ENCODE measurements at regions not wholly inside any gene's neighbourhood (a gene's known extent, or its start where the extent isn't known, plus 50 kb on each side); places are given as distances from the start of the nearest gene placed in this dataset.

- intact Hi-C loops (cut with DNase I; ENCODE audit: low total_unique reads), result loop anchor here (10.0 kb wide), 1 partner anchor 505 kb away; no protein-coding TSS in a partner anchor
- Histone ChIP-seq H3K36me3 (no peaks in the 10 kb centered on the region), H3K9me3 (no peaks in the 10 kb centered on the region), H3K4me1 (peaks cover 8 to 39% (median 29%) of the 10 kb centered on the region in 4 donors), H3K27me3 (no peaks in the 10 kb centered on the region), H3K4me3 (no peak overlapping the region), H3K27ac (peak overlapping the region; percentile 44 to 73 (median 70))
- WGBS, 2 donors (ENCODE audit: low coverage in 1 of 2), result 48% methylated on average over 5 of the region's 5 CpGs; no CpG with 5 or more reads in 1 of the 2 donors
- peak; percentile 79 for DNase-seq
- in situ Hi-C loops (cut with MboI; ENCODE audit: low pct_ligation_motif_present in 1 of 4, low pct_unique_long_range_greater_than_20kb in 1 of 4, low sequenced_read_pairs in 3 of 4), result loop anchor here in 3 of 4 donors (10.0 kb wide), 3 partner anchors 145 to 505 kb away; no protein-coding TSS in a partner anchor
- TF ChIP-seq EP300 (IDR thresholded peaks at IDR 0.05; ENCODE audit: low read depth), result peak; percentile 74
- peak in 2 of 5 experiments; percentile 22 to 50 for TF ChIP-seq CTCF (IDR thresholded peaks at IDR 0.05)
- peak in 1 of 3 donors; percentile 47 for TF ChIP-seq POLR2AphosphoS5 (IDR thresholded peaks at IDR 0.05)
- no peak for TF ChIP-seq POLR2A (IDR thresholded peaks at IDR 0.05)
These were observed 187.1 kb upstream of the HAAO start for GRCh38 chr2:42979416-42979869.

- H3K27me3 ChIP-seq, result no peaks in the 10 kb centered on the region
- H3K4me1 ChIP-seq, result peaks cover 9 to 44% (median 33%) of the 10 kb centered on the region in 4 donors
- H3K36me3 ChIP-seq, result no peaks in the 10 kb centered on the region
- no peaks in the 10 kb centered on the region for H3K9me3 ChIP-seq
- intact Hi-C loops (cut with DNase I; ENCODE audit: low total_unique reads) (loop anchor here (10.0 kb wide), 1 partner anchor 506 kb away; no protein-coding TSS in a partner anchor), in situ Hi-C loops (cut with MboI; ENCODE audit: low pct_ligation_motif_present in 1 of 4, low pct_unique_long_range_greater_than_20kb in 1 of 4, low sequenced_read_pairs in 3 of 4) (loop anchor here in 3 of 4 donors (10.0 kb wide), 3 partner anchors 146 to 506 kb away; no protein-coding TSS in a partner anchor)
- WGBS, 2 donors (ENCODE audit: low coverage in 1 of 2), result 45 to 61% methylated on average over 2 to 7 of the region's 7 CpGs
- peak overlapping the region; percentile 44 to 73 (median 70) for H3K27ac ChIP-seq
- DNase-seq, result no peak
- TF ChIP-seq EP300 (IDR thresholded peaks at IDR 0.05; ENCODE audit: low read depth) (no peak), POLR2A (IDR thresholded peaks at IDR 0.05) (no peak), POLR2AphosphoS5 (IDR thresholded peaks at IDR 0.05) (no peak), CTCF (IDR thresholded peaks at IDR 0.05) (no peak)
- H3K4me3 ChIP-seq, result no peak overlapping the region
These were observed 186.6 kb upstream of the HAAO start for GRCh38 chr2:42978887-42979415.

GRCh38 chr2:42978175-42978886, 185.9 kb upstream of the HAAO start:
- whole genome bisulfite sequencing, 2 donors (ENCODE audit: low coverage in 1 of 2), result 70% methylated on average over 2 of the region's 5 CpGs; no CpG with 5 or more reads in 1 of the 2 donors
- in situ Hi-C loops (cut with MboI; ENCODE audit: low pct_ligation_motif_present in 1 of 4, low pct_unique_long_range_greater_than_20kb in 1 of 4, low sequenced_read_pairs in 3 of 4) (loop anchor here in 3 of 4 donors (10.0 kb wide), 3 partner anchors 146 to 506 kb away; no protein-coding TSS in a partner anchor), intact Hi-C loops (cut with DNase I; ENCODE audit: low total_unique reads) (loop anchor here (10.0 kb wide), 1 partner anchor 506 kb away; no protein-coding TSS in a partner anchor)
- Histone ChIP-seq H3K27ac (peak overlapping the region; percentile 44 to 73 (median 70)), H3K4me3 (no peak overlapping the region), H3K27me3 (no peaks in the 10 kb centered on the region), H3K9me3 (no peaks in the 10 kb centered on the region), H3K4me1 (peaks cover 14 to 47% (median 36%) of the 10 kb centered on the region in 4 donors), H3K36me3 (no peaks in the 10 kb centered on the region)
- TF ChIP-seq EP300 (IDR thresholded peaks at IDR 0.05; ENCODE audit: low read depth) (no peak), CTCF (IDR thresholded peaks at IDR 0.05) (no peak), POLR2A (IDR thresholded peaks at IDR 0.05) (no peak), POLR2AphosphoS5 (IDR thresholded peaks at IDR 0.05) (no peak)
- no peak for DNase-seq

Data from transverse colon (tissue), 4 donors.